WTC11 (cell line): ENCODE measurements at regions not wholly inside any gene's neighbourhood (a gene's known extent, or its start where the extent isn't known, plus 50 kb on each side); places are given as distances from the start of the nearest gene placed in this dataset.
"Not testable (repeated sequence)": the region's sequence is repeated elsewhere in the genome, so short reads cannot be mapped to it uniquely, and the experiment has no call there.

Experiments
- CREB1 ChIP-seq: sonication (generic); formaldehyde crosslinking; IDR thresholded peaks from 2 replicates; pipeline ENCODE4 v1.8.0; 2023; ENCODE audit warnings: mild to moderate bottlenecking, missing genetic modification reagents
- ETV6 ChIP-seq: sonication (generic); formaldehyde crosslinking; IDR thresholded peaks from 2 replicates; pipeline ENCODE4 v1.8.1; 2022; ENCODE audit warnings: mild to moderate bottlenecking, missing genetic modification reagents
- HMGA2 ChIP-seq: fragments of 250-450 bp; sonication (Bioruptor Pico); IDR thresholded peaks from 2 replicates; pipeline ENCODE4 v1.4.0; 2021; ENCODE audit warnings: mild to moderate bottlenecking, moderate library complexity
- JUN ChIP-seq: sonication (generic); formaldehyde crosslinking; IDR thresholded peaks from 2 replicates; pipeline ENCODE4 v1.8.0; 2023; ENCODE audit warnings: mild to moderate bottlenecking, missing genetic modification reagents
- PRRX2 ChIP-seq: fragments of 250-450 bp; sonication (Bioruptor Pico); IDR thresholded peaks from 2 replicates; pipeline ENCODE4 v1.8.0; 2021; ENCODE audit warnings: mild to moderate bottlenecking
- SP1 ChIP-seq: sonication (generic); formaldehyde crosslinking; conservative IDR thresholded peaks from 2 replicates; pipeline ENCODE4 v1.8.1; 2022; ENCODE audit warnings: missing genetic modification reagents
- TEAD4 ChIP-seq: sonication (generic); formaldehyde crosslinking; IDR thresholded peaks from 2 replicates; pipeline ENCODE4 v1.8.0; 2022; ENCODE audit warnings: mild to moderate bottlenecking, missing genetic modification reagents
- ZNF121 ChIP-seq: sonication (generic); formaldehyde crosslinking; IDR thresholded peaks from 2 replicates; pipeline ENCODE4 v1.8.0; 2023; ENCODE audit warnings: missing genetic modification reagents
- TF ChIP-seq, protein P1 (sequence below): fragments of 200-600 bp; IDR thresholded peaks from 2 replicates; pipeline ENCODE4 v1.8.0; 2022; ENCODE audit warnings: antibody characterized with exemption
- TF ChIP-seq, protein P2 (sequence below): sonication (generic); formaldehyde crosslinking; IDR thresholded peaks from 2 replicates; pipeline ENCODE4 v1.8.1; 2023; ENCODE audit warnings: mild to moderate bottlenecking, missing genetic modification reagents, moderate library complexity
- TF ChIP-seq, protein P3 (sequence below): sonication (generic); formaldehyde crosslinking; IDR thresholded peaks from 2 replicates; pipeline ENCODE4 v1.8.1; 2023; ENCODE audit warnings: mild to moderate bottlenecking, missing genetic modification reagents, moderate library complexity
- TF ChIP-seq, protein P4 (sequence below): sonication (generic); formaldehyde crosslinking; IDR thresholded peaks from 2 replicates; pipeline ENCODE4 v1.8.0; 2023; ENCODE audit warnings: missing genetic modification reagents

DNA sequence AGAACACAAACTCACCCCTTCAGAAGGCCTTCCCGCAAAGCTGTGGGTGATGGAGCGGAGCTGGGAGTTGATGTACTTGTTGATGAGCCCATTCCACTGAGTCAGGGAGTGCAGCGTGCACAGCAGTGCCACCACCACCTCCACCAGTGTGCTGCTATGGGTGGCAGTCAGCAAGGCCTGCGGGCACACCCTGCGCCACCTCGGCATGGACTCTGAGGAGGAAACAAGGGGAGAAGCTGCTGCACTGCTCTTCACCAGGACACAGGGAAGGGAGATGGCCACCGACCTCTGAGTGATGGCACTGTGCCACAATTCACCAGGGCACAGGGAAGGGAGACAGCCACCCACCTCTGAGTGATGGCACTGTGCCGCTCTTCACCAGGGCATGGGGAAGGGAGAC is 100.7 kb upstream of the TP53TG3D start:
- TF ChIP-seq, protein P1, sequence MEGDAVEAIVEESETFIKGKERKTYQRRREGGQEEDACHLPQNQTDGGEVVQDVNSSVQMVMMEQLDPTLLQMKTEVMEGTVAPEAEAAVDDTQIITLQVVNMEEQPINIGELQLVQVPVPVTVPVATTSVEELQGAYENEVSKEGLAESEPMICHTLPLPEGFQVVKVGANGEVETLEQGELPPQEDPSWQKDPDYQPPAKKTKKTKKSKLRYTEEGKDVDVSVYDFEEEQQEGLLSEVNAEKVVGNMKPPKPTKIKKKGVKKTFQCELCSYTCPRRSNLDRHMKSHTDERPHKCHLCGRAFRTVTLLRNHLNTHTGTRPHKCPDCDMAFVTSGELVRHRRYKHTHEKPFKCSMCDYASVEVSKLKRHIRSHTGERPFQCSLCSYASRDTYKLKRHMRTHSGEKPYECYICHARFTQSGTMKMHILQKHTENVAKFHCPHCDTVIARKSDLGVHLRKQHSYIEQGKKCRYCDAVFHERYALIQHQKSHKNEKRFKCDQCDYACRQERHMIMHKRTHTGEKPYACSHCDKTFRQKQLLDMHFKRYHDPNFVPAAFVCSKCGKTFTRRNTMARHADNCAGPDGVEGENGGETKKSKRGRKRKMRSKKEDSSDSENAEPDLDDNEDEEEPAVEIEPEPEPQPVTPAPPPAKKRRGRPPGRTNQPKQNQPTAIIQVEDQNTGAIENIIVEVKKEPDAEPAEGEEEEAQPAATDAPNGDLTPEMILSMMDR: not testable (repeated sequence)
- not testable (repeated sequence) for TF ChIP-seq ETV6 (CRISPR knock-in tag); JUN (CRISPR knock-in tag); TEAD4; CREB1 (CRISPR knock-in tag); HMGA2 (CRISPR knock-in tag); ZNF121 (CRISPR knock-in tag); PRRX2; SP1 (CRISPR knock-in tag)
- TF ChIP-seq, protein P2, sequence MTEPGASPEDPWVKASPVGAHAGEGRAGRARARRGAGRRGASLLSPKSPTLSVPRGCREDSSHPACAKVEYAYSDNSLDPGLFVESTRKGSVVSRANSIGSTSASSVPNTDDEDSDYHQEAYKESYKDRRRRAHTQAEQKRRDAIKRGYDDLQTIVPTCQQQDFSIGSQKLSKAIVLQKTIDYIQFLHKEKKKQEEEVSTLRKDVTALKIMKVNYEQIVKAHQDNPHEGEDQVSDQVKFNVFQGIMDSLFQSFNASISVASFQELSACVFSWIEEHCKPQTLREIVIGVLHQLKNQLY: not testable (repeated sequence)
- TF ChIP-seq, protein P3, sequence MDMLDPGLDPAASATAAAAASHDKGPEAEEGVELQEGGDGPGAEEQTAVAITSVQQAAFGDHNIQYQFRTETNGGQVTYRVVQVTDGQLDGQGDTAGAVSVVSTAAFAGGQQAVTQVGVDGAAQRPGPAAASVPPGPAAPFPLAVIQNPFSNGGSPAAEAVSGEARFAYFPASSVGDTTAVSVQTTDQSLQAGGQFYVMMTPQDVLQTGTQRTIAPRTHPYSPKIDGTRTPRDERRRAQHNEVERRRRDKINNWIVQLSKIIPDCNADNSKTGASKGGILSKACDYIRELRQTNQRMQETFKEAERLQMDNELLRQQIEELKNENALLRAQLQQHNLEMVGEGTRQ (CRISPR knock-in tag): not testable (repeated sequence)
- TF ChIP-seq, protein P4, sequence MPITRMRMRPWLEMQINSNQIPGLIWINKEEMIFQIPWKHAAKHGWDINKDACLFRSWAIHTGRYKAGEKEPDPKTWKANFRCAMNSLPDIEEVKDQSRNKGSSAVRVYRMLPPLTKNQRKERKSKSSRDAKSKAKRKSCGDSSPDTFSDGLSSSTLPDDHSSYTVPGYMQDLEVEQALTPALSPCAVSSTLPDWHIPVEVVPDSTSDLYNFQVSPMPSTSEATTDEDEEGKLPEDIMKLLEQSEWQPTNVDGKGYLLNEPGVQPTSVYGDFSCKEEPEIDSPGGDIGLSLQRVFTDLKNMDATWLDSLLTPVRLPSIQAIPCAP (CRISPR knock-in tag): not testable (repeated sequence)
